ENCODE measurements at regions not wholly inside any gene's neighbourhood (a gene's known extent, or its start where the extent isn't known, plus 50 kb on each side); places are given as distances from the start of the nearest gene placed in this dataset.
A peak's percentile ranks its signal among the peaks of the same experiment; 100 is the strongest.

DNA sequence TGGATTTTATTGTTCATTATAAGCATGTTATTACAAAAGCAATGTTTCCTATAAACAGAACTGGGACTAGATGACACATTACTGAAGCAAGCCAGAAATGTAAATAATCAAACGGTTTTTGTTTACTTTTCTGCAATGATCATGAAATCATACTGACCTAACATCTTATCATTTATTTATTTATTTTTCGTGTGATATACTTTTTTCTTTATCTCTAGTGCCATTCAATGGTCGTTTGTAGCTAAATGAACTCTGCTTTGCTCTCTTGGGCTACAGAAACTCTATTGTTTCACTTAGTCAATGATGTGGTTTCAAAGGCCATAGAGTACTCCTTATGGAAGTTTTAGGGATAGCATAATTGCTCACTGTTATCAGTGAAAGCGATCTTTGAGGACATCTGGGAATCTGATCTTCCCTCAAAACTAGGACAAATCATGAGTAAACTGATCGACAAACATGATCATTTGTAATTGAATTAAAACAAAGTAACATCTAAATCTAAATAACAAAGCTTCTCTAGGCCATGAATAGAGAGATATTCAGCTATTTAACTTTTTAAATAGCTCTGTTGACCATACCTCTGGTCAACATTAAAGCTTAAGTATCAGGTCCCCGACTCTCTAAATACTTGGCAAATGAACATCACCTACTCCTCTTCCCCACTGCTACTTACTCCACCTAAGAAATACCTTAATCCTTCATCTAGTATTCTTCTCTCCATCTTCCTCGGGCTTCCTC, 933.4 kb downstream of the TFAP2A start:
- no peak for TF ChIP-seq EZH2 (IDR thresholded peaks at IDR 0.05; ENCODE audit: borderline replicate concordance, low read depth, low read length, severe bottlenecking)
- TF ChIP-seq GATA2 (IDR thresholded peaks at IDR 0.05; ENCODE audit: insufficient read depth, insufficient read length, low read depth, low read length), result peak; percentile 79
- TF ChIP-seq FOS (IDR thresholded peaks at IDR 0.05; ENCODE audit: borderline replicate concordance, insufficient read depth, low read length), result no peak
- peak overlapping the region; percentile 4 for H3K4me2 ChIP-seq (ENCODE audit: insufficient read depth, low read length)
- peaks cover 19% of the 10 kb centered on the region for H3K4me1 ChIP-seq (ENCODE audit: control insufficient read depth, extremely low read depth, insufficient read depth, low read length)
- no peaks in the 10 kb centered on the region for H3K79me2 ChIP-seq (ENCODE audit: control insufficient read depth, insufficient read depth, low read length)
- peak overlapping the region; percentile 65 for H3K27ac ChIP-seq (ENCODE audit: insufficient read depth, low read depth, low read length)
- peak; percentile 38 for FAIRE-seq
- intact Hi-C loops (cut with micrococcal nuclease) (loop anchor here (1.0 kb wide), 3 partner anchors 22 to 56 kb away; no protein-coding TSS in a partner anchor), dilution Hi-C loops (cut with MboI; ENCODE audit: extremely low pct_ligation_motif_present, low sequenced_read_pairs) (no loop called here)
- peak overlapping the region; percentile 55 for H3K9ac ChIP-seq (replicated peaks; ENCODE audit: extremely low read depth, insufficient read depth, low read length)
- TSS peak; percentile 85 for BruUV-seq (replicated peaks)
- no peaks in the 10 kb centered on the region for H3K9me3 ChIP-seq (replicated peaks; ENCODE audit: control insufficient read depth, insufficient read depth, low read length)
- CTCF ChIA-PET, result interaction anchor here (1.0 to 1.3 kb wide), 4 partner anchors 14 to 67 kb away, joined by 3 to 8 read pairs (median 4); no protein-coding TSS in a partner anchor
- H3K4me3 ChIP-seq (replicated peaks in 1 of 3; ENCODE audit: insufficient read depth in 1 of 3, low read depth in 1 of 3, low read length in 3 of 3), result no peak overlapping the region
- no peaks in the 10 kb centered on the region for H4K20me1 ChIP-seq (replicated peaks; ENCODE audit: control insufficient read depth, extremely low read depth, insufficient read depth, low read length)
- H2AFZ ChIP-seq (ENCODE audit: low read depth, low read length), result no peak overlapping the region
- H3K27me3 ChIP-seq (ENCODE audit: control insufficient read depth in 2 of 2, insufficient read depth in 2 of 2, low read length in 2 of 2), result no peaks in the 10 kb centered on the region
- no peaks in the 10 kb centered on the region for H3K36me3 ChIP-seq (ENCODE audit: control insufficient read depth in 2 of 2, extremely low read depth in 1 of 2, insufficient read depth in 2 of 2, low read length in 2 of 2)
- POLR2A ChIA-PET, result interaction anchor here (0.6 kb wide), 1 partner anchor 22 kb away, joined by 3 read pairs; no protein-coding TSS in a partner anchor
- DNase-seq (ENCODE audit: low read depth, low spot score), result peak; percentile 46
- no peaks in the 10 kb centered on the region for H3K9me1 ChIP-seq (replicated peaks; ENCODE audit: control insufficient read depth, extremely low read depth, insufficient read depth, low read length)

- BruUV-seq (replicated peaks), result no TSS peak
- FAIRE-seq (no peak), DNase-seq (ENCODE audit: low read depth, low spot score) (no peak)
- Histone ChIP-seq H3K9ac (replicated peaks; ENCODE audit: extremely low read depth, insufficient read depth, low read length) (no peak overlapping the region), H3K9me1 (replicated peaks; ENCODE audit: control insufficient read depth, extremely low read depth, insufficient read depth, low read length) (no peaks in the 10 kb centered on the region), H3K4me1 (ENCODE audit: control insufficient read depth, extremely low read depth, insufficient read depth, low read length) (no peaks in the 10 kb centered on the region), H3K27ac (ENCODE audit: insufficient read depth, low read depth, low read length) (no peak overlapping the region), H3K4me3 (replicated peaks in 1 of 3; ENCODE audit: insufficient read depth in 1 of 3, low read depth in 1 of 3, low read length in 3 of 3) (no peak overlapping the region), H4K20me1 (replicated peaks; ENCODE audit: control insufficient read depth, extremely low read depth, insufficient read depth, low read length) (no peaks in the 10 kb centered on the region), H3K27me3 (ENCODE audit: control insufficient read depth in 2 of 2, insufficient read depth in 2 of 2, low read length in 2 of 2) (no peaks in the 10 kb centered on the region), H3K79me2 (ENCODE audit: control insufficient read depth, insufficient read depth, low read length) (no peaks in the 10 kb centered on the region), H2AFZ (ENCODE audit: low read depth, low read length) (no peak overlapping the region), H3K4me2 (ENCODE audit: insufficient read depth, low read length) (no peak overlapping the region), H3K36me3 (ENCODE audit: control insufficient read depth in 2 of 2, extremely low read depth in 1 of 2, insufficient read depth in 2 of 2, low read length in 2 of 2) (no peaks in the 10 kb centered on the region), H3K9me3 (replicated peaks; ENCODE audit: control insufficient read depth, insufficient read depth, low read length) (peaks cover 2% of the 10 kb centered on the region)
- dilution Hi-C loops (cut with MboI; ENCODE audit: extremely low pct_ligation_motif_present, low sequenced_read_pairs) (no loop called here), intact Hi-C loops (cut with micrococcal nuclease) (no loop called here)
- TF ChIP-seq JUN (IDR thresholded peaks at IDR 0.05; ENCODE audit: borderline replicate concordance, insufficient read depth, insufficient read length, low read depth) (no peak), GATA2 (IDR thresholded peaks at IDR 0.05; ENCODE audit: insufficient read depth, insufficient read length, low read depth, low read length) (no peak), CTCF (IDR thresholded peaks at IDR 0.05; ENCODE audit: extremely low read depth in 1 of 2, insufficient read depth in 1 of 2, low read depth in 1 of 2, low read length in 2 of 2) (no peak), MYC (IDR thresholded peaks at IDR 0.05; ENCODE audit: low read depth, low read length) (no peak), POLR2AphosphoS5 (IDR thresholded peaks at IDR 0.05; ENCODE audit: insufficient read depth, low read depth, low read length) (no peak), EZH2 (IDR thresholded peaks at IDR 0.05; ENCODE audit: borderline replicate concordance, low read depth, low read length, severe bottlenecking) (no peak), FOS (IDR thresholded peaks at IDR 0.05; ENCODE audit: borderline replicate concordance, insufficient read depth, low read length) (no peak), POLR2A (IDR thresholded peaks at IDR 0.05; ENCODE audit: low read depth, low read length) (no peak)
- TF ChIP-seq, protein P1, sequence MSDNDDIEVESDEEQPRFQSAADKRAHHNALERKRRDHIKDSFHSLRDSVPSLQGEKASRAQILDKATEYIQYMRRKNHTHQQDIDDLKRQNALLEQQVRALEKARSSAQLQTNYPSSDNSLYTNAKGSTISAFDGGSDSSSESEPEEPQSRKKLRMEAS (IDR thresholded peaks at IDR 0.05; ENCODE audit: insufficient read depth, insufficient read length), result no peak
- POLR2A ChIA-PET, result no interaction called here
- CTCF ChIA-PET, result interaction anchor here (1.3 kb wide), 1 partner anchor 14 kb away, joined by 4 read pairs; no protein-coding TSS in a partner anchor
Measured at GRCh38 chr6:9468277-9468676, 946.6 kb downstream of the TFAP2A start.
